Panc1 (cell line): ENCODE measurements at regions not wholly inside any gene's neighbourhood (a gene's known extent, or its start where the extent isn't known, plus 50 kb on each side); places are given as distances from the start of the nearest gene placed in this dataset.

Source experiments
- ATAC-seq: fragments of 200-7000 bp; cut with Tn5 transposase; 2 replicates; pipeline ENCODE4 v1.9.1; 2020; ENCODE audit warnings: mild to moderate bottlenecking, moderate library complexity
- BruUV-seq: library from RNA; stranded (reverse); fragments of 400-500 nt; replicated peaks from 2 replicates; lab custom pipeline; 2021; lab: Mats Ljungman, UMichigan
- CTCF ChIA-PET: fragments of 300-600 bp; sonication (Branson Sonifier 250); formaldehyde crosslinking; loops from one replicate; lab custom pipeline; 2022; ENCODE audit warnings: antibody characterized with exemption; lab: Charles Lee
- POLR2A ChIA-PET: fragments of 300-600 bp; sonication (Branson Sonifier 250); formaldehyde crosslinking; loops from one replicate; lab custom pipeline; 2022; ENCODE audit warnings: antibody characterized with exemption; lab: Charles Lee
- DNase-seq: peaks from one replicate; pipeline ENCODE4 v3.0.0-alpha.2; 2010; ENCODE audit warnings: low read depth, low spot score
- H3K27ac ChIP-seq: 2 replicates; pipeline ENCODE4 v1.5.1; 2011; ENCODE audit warnings: mild to moderate bottlenecking, low read length, inconsistent platforms
- H3K27me3 ChIP-seq: fragments of 200-500 bp; sonication (Bioruptor generic); 2 replicates; pipeline ENCODE4 v1.6.0; 2014; ENCODE audit warnings: low read length, inconsistent platforms; ENCODE audit not compliant: control insufficient read depth, insufficient read depth
- H3K36me3 ChIP-seq: fragments of 200-500 bp; sonication (Bioruptor generic); 2 replicates; pipeline ENCODE4 v1.5.1; 2014; ENCODE audit warnings: inconsistent platforms, mild to moderate bottlenecking, low read length, moderate library complexity; ENCODE audit not compliant: control insufficient read depth, insufficient read depth
- H3K4me1 ChIP-seq: 2 replicates; pipeline ENCODE4 v1.5.1; 2011; ENCODE audit warnings: inconsistent platforms, mild to moderate bottlenecking, low read length, moderate library complexity; ENCODE audit not compliant: control insufficient read depth, insufficient read depth
- H3K4me3 ChIP-seq, 2 experiments: 2 replicates each; pipeline ENCODE4 v1.5.1; 2011 to 2012; ENCODE audit warnings: low read depth in 2 of 2, low read length in 2 of 2, mild to moderate bottlenecking in 2 of 2, inconsistent platforms in 1 of 2, moderate library complexity in 1 of 2
- H3K9me3 ChIP-seq: fragments of 200-500 bp; sonication (Bioruptor generic); 2 replicates; pipeline ENCODE4 v1.5.1; 2014; ENCODE audit warnings: low read depth, mild to moderate bottlenecking, inconsistent platforms, low read length, moderate library complexity; ENCODE audit not compliant: control insufficient read depth, insufficient read depth
- CTCF ChIP-seq: fragments of 450-650 bp; IDR thresholded peaks from 2 replicates; pipeline ENCODE4 v1.5.1; 2017; ENCODE audit warnings: mild to moderate bottlenecking
- POLR2AphosphoS5 ChIP-seq: IDR thresholded peaks from 2 replicates; pipeline ENCODE4 v1.6.1; 2012; ENCODE audit warnings: mild to moderate bottlenecking, low read depth, low read length, moderate library complexity
- REST ChIP-seq, 2 experiments: IDR thresholded peaks; 2 replicates each; pipeline ENCODE4 v1.6.1; 2011 to 2012; ENCODE audit warnings: low read depth in 2 of 2, control low read depth in 1 of 2, low read length in 1 of 2, mild to moderate bottlenecking in 1 of 2, moderate library complexity in 1 of 2; ENCODE audit not compliant: insufficient read depth in 1 of 2
- SIN3A ChIP-seq: IDR thresholded peaks from 2 replicates; pipeline ENCODE4 v1.6.1; 2012; ENCODE audit warnings: low read depth, mild to moderate bottlenecking, low read length, moderate library complexity, borderline replicate concordance; ENCODE audit not compliant: insufficient read depth
- TCF7L2 ChIP-seq: IDR thresholded peaks from 2 replicates; pipeline ENCODE4 v1.6.1; 2011; ENCODE audit warnings: mild to moderate bottlenecking, low read depth, low read length, inconsistent platforms
- in situ Hi-C: cut with HindIII; loops from 2 replicates; pipeline ENCODE4 v1.10.0; 2016; ENCODE audit warnings: low sequenced_read_pairs, low pct_unique_long_range_greater_than_20kb
- intact Hi-C: fragments of 100-400 bp; cut with micrococcal nuclease; formaldehyde crosslinking; loops from one replicate; pipeline ENCODE4 v1.10.0; 2022; ENCODE audit not compliant: unreplicated experiment

- H3K4me1 ChIP-seq, result no peaks in the 10 kb centered on the region
These were observed 543.9 kb downstream of the RNF144B start for GRCh38 chr6:18931086-18931485.

GRCh38 chr6:18958146-18958545, 571.0 kb downstream of the RNF144B start:
- ChIA-PET POLR2A (no interaction called here), CTCF (no interaction called here)
- no peaks in the 10 kb centered on the region for H3K4me1 ChIP-seq
- BruUV-seq, result no TSS peak
- no peaks in the 10 kb centered on the region for H3K27me3 ChIP-seq
- no peak overlapping the region for H3K27ac ChIP-seq
- no peaks in the 10 kb centered on the region for H3K9me3 ChIP-seq
- H3K4me3 ChIP-seq, result no peak overlapping the region
- DNase-seq, result no peak
- ATAC-seq, result no peak
- no peaks in the 10 kb centered on the region for H3K36me3 ChIP-seq
- in situ Hi-C loops, result no loop called here
- no peak for TF ChIP-seq REST (IDR thresholded peaks at IDR 0.05; ENCODE audit: insufficient read depth in 1 of 2, low read depth in 2 of 2, low read length in 1 of 2)
- TF ChIP-seq SIN3A, result no peak
- TF ChIP-seq TCF7L2, result no peak
- intact Hi-C loops, result no loop called here

More at GRCh38 chr6:18931086-18931485, 543.9 kb downstream of the RNF144B start:
- in situ Hi-C loops (no loop called here), intact Hi-C loops (no loop called here)
- TF ChIP-seq TCF7L2, result no peak
- TF ChIP-seq SIN3A, result no peak
- no peak for TF ChIP-seq POLR2AphosphoS5
- TF ChIP-seq CTCF, result no peak
- TF ChIP-seq REST (IDR thresholded peaks at IDR 0.05; ENCODE audit: insufficient read depth in 1 of 2, low read depth in 2 of 2, low read length in 1 of 2), result no peak
- POLR2A ChIA-PET, result no interaction called here
- H3K27me3 ChIP-seq, result no peaks in the 10 kb centered on the region
- H3K4me3 ChIP-seq, result no peak overlapping the region
- H3K36me3 ChIP-seq, result no peaks in the 10 kb centered on the region
- DNase-seq (no peak), ATAC-seq (no peak)
- no TSS peak for BruUV-seq
- CTCF ChIA-PET, result no interaction called here
- no peaks in the 10 kb centered on the region for H3K9me3 ChIP-seq
- H3K27ac ChIP-seq, result no peak overlapping the region
